ENCODE measurements at regions not wholly inside any gene's neighbourhood (a gene's known extent, or its start where the extent isn't known, plus 50 kb on each side); places are given as distances from the start of the nearest gene placed in this dataset.

DNA sequence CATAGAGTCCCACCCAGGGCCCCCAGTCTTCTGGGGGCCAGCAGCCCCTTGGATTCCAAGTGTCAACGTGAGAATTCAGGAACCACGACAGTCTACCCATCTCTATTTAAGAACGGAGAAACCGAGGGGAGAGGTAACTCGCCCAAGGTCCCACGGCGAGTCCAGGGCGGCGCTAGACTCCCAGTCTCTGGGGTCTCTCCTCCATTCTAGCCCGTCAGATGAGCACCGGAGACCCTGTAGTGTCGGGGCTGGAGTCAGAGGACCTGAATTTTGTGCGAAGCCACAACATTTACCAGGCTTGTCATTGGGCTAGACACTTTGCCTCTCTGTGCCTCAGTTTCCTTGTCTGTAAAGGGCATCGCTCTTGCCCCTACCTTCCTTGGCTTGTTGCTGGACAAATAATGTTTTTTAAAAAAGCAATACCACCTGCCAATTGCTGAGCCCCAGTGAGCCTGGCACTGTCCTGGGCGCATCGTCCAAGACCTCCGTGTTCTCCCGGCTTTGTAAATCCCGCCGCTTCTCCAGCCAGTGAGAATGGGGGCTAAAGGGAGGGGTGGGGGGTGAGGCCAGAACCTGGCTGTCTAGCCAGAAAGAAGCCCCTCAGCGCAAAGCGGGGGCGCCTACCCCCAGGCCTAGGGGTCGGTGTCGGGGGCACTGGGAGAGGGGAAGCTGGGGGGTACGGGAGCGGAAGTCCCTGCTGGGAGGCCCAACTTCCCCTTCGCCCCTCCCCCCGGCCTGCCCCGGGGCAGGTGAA lies 91.7 kb downstream of the NCR2 start:
- TF ChIP-seq SIN3A (IDR thresholded peaks at IDR 0.05; ENCODE audit: borderline replicate concordance, insufficient read depth, low read depth, low read length) (no peak), POLR2AphosphoS5 (IDR thresholded peaks at IDR 0.05; ENCODE audit: low read depth, low read length) (no peak)

All from Panc1 (cell line).